ENCODE measurements at regions not wholly inside any gene's neighbourhood (a gene's known extent, or its start where the extent isn't known, plus 50 kb on each side); places are given as distances from the start of the nearest gene placed in this dataset.
"Not testable (repeated sequence)": the region's sequence is repeated elsewhere in the genome, so short reads cannot be mapped to it uniquely, and the experiment has no call there.

DNA sequence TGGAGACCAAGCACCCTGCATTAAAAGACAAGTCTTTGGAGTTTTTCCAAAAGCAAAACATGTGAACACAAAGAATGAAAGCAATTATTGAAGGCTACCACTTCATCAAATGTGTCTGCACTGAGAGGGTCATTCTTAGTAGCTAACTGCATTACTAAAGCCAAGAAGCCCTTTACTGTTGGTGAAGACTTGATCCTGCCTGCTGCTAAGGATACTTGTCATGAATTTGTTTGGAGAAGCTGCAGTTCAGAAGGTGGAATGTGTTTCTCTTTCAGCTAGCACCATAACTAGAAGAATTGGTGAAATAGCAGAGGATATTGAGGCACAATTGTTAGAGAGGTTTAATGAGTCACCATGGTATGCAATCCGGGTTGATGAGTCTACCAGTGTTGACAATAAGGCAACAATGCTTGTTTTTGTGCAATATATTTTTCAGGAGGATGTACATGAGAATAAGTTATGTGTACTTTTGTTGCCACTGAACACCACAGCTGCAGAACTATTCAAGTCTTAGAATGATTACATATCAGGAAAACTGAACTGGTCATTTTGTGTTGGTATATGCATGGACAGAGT lies 457.3 kb upstream of the ISX start:
- CTCF ChIA-PET = no interaction called here
- POLR2A ChIA-PET (ENCODE audit: low non-redundant PET) = no interaction called here
- DNase-seq (ENCODE audit: low spot score) = no peak
- TF ChIP-seq, protein P1, sequence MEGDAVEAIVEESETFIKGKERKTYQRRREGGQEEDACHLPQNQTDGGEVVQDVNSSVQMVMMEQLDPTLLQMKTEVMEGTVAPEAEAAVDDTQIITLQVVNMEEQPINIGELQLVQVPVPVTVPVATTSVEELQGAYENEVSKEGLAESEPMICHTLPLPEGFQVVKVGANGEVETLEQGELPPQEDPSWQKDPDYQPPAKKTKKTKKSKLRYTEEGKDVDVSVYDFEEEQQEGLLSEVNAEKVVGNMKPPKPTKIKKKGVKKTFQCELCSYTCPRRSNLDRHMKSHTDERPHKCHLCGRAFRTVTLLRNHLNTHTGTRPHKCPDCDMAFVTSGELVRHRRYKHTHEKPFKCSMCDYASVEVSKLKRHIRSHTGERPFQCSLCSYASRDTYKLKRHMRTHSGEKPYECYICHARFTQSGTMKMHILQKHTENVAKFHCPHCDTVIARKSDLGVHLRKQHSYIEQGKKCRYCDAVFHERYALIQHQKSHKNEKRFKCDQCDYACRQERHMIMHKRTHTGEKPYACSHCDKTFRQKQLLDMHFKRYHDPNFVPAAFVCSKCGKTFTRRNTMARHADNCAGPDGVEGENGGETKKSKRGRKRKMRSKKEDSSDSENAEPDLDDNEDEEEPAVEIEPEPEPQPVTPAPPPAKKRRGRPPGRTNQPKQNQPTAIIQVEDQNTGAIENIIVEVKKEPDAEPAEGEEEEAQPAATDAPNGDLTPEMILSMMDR (conservative IDR thresholded peaks at IDR 0.05; ENCODE audit: low read depth) = no peak
- no peak overlapping the region for H3K27ac ChIP-seq

DNA sequence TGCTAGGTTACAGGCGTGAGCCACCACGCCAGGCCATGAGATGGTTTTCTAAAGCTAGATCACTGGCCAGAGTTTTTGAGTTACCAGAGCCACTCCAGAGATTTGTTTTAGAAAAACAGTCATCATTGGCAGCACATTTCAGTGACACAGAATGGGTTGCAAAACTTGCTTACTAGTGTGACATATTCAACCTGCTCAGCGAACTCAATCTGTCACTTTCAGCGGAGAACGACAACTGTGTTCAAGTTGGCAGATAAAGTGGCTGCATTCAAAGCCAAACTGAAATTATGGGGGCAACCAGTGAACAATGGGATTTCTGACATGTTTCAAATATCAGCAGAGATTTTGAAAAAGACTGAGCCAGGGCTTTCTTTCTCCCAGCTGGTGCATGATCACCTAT lies 456.3 kb upstream of the ISX start:
- CTCF ChIA-PET = no interaction called here
- POLR2A ChIA-PET (ENCODE audit: low non-redundant PET) = no interaction called here
- H3K27ac ChIP-seq = no peak overlapping the region
- TF ChIP-seq, protein P1 (conservative IDR thresholded peaks at IDR 0.05; ENCODE audit: low read depth) = no peak
- DNase-seq (ENCODE audit: low spot score) = no peak

DNA sequence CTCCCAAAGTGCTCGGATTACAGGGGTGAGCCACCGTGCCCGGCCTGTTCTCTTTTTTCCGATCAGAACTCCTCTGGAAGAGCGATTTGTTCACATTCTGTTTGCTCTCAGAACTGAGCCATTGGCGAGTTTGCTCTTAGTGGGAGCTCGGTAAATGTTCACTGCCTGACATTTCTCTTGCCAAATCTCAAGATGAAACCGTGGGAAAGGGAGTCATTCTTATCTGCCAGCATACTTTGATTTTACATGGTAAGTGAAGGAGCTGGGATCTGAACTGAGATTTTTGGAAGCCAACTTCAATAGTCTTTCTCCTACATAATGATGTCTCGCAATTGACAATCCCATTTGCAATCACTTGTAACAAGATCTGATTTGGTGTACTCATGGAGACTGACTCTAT lies 445.8 kb upstream of the ISX start:
- no peak overlapping the region for H3K27ac ChIP-seq
- POLR2A ChIA-PET (ENCODE audit: low non-redundant PET) = no interaction called here
- TF ChIP-seq, protein P1 (conservative IDR thresholded peaks at IDR 0.05; ENCODE audit: low read depth) = no peak

DNA sequence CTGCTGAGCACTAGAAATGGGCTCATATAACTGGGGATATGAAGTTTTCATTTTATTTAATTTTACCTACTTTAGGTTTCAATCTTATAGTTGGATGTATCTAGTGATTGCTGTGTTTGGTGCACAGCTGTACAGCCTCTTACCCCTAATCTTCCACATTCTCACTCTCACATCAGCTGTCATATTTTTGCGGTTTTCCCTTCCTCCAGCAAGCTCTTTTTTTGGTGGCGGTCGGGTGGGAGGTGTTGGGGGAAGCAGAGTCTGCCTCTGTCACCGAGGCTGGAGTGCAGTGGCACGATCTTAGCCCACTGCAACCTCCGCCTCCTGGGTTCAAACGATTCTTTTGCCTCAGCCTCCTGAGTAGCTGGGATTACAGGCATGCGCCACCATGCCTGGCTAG lies 445.1 kb upstream of the ISX start:
- ChIA-PET CTCF (no interaction called here), POLR2A (ENCODE audit: low non-redundant PET) (no interaction called here)
- DNase-seq (ENCODE audit: low spot score) = no peak
- TF ChIP-seq, protein P1 (conservative IDR thresholded peaks at IDR 0.05; ENCODE audit: low read depth) = no peak
- H3K27ac ChIP-seq = no peak overlapping the region

More for the DNA sequence above, 445.8 kb upstream of the ISX start:
- no peak for DNase-seq (ENCODE audit: low spot score)
- CTCF ChIA-PET = no interaction called here

DNA sequence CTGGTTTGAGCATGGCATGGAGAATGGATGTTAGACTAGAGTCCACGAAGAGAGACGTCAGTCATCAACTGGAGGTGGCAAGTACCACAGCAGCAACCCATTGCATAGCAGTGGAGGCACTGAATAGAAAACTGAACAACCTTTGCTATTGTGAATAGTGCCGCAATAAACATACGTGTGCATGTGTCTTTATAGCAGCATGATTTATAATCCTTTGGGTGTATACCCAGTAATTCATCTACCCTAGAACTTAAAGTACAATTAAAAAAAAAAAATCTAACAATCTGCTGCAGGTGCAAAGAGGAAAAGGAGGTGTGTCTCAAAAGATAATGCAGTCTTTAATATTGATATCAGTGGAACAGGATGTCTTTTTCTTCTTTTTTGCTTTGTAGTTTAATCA lies 443.4 kb upstream of the ISX start:
- TF ChIP-seq, protein P1 (conservative IDR thresholded peaks at IDR 0.05; ENCODE audit: low read depth) = no peak
- POLR2A ChIA-PET (ENCODE audit: low non-redundant PET) = no interaction called here
- CTCF ChIA-PET = no interaction called here
- no peak for DNase-seq (ENCODE audit: low spot score)
- H3K27ac ChIP-seq = no peak overlapping the region

DNA sequence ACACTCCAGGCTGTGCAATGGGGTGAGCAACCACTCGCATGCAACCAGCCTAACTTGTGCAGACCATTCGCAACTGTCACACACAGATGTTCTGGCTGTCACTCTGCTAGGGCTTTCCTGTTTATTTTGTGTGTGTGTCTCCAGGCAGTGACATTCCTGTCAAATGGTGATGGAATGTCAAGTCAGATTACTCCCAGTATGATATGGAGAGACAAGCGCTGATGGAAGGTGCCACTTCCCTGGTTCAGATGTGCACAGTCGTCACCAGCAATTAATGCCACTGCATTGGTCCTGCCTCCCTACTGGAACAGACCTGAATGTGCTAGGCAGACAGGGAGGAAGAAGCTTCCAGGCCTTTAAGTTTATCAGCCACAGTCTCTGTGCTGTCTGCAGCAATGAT lies 442.4 kb upstream of the ISX start:
- DNase-seq (ENCODE audit: low spot score) = no peak
- POLR2A ChIA-PET (ENCODE audit: low non-redundant PET) = no interaction called here

DNA sequence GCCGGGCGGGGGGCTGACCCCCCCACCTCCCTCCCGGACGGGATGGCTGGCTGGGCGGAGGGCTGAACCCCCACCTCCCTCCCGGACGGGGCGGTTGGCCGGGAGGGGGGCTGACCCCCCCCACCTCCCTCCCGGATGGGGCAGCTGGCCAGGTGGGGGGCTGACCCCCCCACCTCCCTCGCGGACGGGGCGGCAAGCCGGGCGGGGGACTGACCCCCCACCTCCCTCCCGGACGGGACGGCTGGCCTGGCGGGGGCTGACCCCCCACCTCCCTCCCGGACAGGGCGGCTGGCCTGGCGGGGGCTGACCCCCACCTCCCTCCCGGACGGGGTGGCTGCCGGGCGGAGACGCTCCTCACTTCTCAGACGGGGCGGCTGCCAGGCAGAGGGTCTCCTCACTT lies 440.1 kb upstream of the ISX start:
- POLR2A ChIA-PET (ENCODE audit: low non-redundant PET); DNase-seq (ENCODE audit: low spot score); H3K27ac ChIP-seq; CTCF ChIA-PET: not testable (repeated sequence)

More for the DNA sequence above, 442.4 kb upstream of the ISX start:
- CTCF ChIA-PET = no interaction called here
- TF ChIP-seq, protein P1 (conservative IDR thresholded peaks at IDR 0.05; ENCODE audit: low read depth) = no peak
- H3K27ac ChIP-seq = no peak overlapping the region
